ENCODE measurements at regions not wholly inside any gene's neighbourhood (a gene's known extent, or its start where the extent isn't known, plus 50 kb on each side); places are given as distances from the start of the nearest gene placed in this dataset.

DNA sequence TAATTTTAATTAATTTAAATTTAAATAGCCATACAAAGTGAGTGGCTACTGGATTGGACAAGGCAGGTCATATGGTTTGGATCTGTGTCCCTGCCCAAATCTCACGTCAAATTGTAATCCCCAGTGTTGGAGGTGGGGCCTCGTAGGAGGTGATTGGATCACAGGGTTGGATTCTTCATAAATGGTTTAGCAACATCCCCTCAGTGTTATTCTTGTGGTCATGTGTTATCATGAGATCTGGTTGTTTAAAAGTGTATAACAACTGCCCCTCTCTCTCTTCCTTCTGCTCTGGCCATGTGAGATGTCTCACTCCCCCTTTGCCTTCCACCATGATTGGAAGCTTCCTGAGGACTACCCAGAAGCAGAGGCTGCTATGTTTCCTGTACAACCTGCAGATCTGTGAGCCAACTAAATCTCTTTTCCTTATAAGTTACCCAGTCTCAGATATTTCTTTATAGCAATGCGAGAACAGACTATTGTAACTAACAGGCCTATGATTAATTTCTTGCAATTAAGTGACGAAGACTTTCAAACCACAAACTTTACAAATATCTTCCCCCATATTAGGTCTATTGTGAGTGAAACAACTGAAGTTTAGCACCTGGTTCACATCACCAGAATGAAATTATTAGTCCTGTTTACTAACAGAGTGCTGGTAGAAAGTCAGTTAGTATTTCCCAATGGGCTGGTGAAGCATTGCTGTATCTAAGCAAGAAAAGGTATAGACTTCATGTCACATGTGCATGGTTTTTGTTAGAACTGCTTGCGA lies 60.0 kb upstream of the TNFAIP3 start:
- H3K9ac ChIP-seq (ENCODE audit: low read depth in 1 of 2, low read length in 2 of 2) = no peak overlapping the region
- peaks cover 0 to 5% (median 0%) of the 10 kb centered on the region in 4 donors for H3K4me1 ChIP-seq (ENCODE audit: control insufficient read depth in 4 of 4, insufficient read depth in 4 of 4, low read length in 3 of 4)
- WGBS = 94% methylated on average over 5 of the region's 5 CpGs
- H3K9me3 ChIP-seq (ENCODE audit: control insufficient read depth in 4 of 4, low read length in 3 of 4) = no peaks in the 10 kb centered on the region
- no peaks in the 10 kb centered on the region for H3K27me3 ChIP-seq (ENCODE audit: control insufficient read depth in 4 of 4, insufficient read depth in 4 of 4, low read length in 3 of 4)
- DNase-seq (ENCODE audit: low spot score) = no peak
- H3K27ac ChIP-seq (ENCODE audit: low read depth in 1 of 2, low read length in 2 of 2) = no peak overlapping the region
- no peak for TF ChIP-seq EGR1 (IDR thresholded peaks at IDR 0.05; ENCODE audit: low read depth in 2 of 2)
- TF ChIP-seq FOXA2 (IDR thresholded peaks at IDR 0.05) = no peak
- no peak for TF ChIP-seq TAF1 (conservative IDR thresholded peaks at IDR 0.05)
- TF ChIP-seq GABPA (IDR thresholded peaks at IDR 0.05 in 1 of 2, conservative IDR thresholded peaks at IDR 0.05 in 1 of 2) = no peak
- TF ChIP-seq HNF4G (IDR thresholded peaks at IDR 0.05) = no peak
- TF ChIP-seq RAD21 (IDR thresholded peaks at IDR 0.05) = no peak
- TF ChIP-seq RXRA (IDR thresholded peaks at IDR 0.05) = no peak
- no peak for TF ChIP-seq NR2F2 (IDR thresholded peaks at IDR 0.05)
- TF ChIP-seq, protein P1, sequence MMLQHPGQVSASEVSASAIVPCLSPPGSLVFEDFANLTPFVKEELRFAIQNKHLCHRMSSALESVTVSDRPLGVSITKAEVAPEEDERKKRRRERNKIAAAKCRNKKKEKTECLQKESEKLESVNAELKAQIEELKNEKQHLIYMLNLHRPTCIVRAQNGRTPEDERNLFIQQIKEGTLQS (IDR thresholded peaks at IDR 0.05) = no peak
- no peak for TF ChIP-seq SP1 (IDR thresholded peaks at IDR 0.05)
- no peak for TF ChIP-seq JUND (IDR thresholded peaks at IDR 0.05)
- TF ChIP-seq FOXA1 (IDR thresholded peaks at IDR 0.05) = no peak
- TF ChIP-seq, protein P2, sequence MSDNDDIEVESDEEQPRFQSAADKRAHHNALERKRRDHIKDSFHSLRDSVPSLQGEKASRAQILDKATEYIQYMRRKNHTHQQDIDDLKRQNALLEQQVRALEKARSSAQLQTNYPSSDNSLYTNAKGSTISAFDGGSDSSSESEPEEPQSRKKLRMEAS (IDR thresholded peaks at IDR 0.05) = no peak
- TF ChIP-seq, protein P3, sequence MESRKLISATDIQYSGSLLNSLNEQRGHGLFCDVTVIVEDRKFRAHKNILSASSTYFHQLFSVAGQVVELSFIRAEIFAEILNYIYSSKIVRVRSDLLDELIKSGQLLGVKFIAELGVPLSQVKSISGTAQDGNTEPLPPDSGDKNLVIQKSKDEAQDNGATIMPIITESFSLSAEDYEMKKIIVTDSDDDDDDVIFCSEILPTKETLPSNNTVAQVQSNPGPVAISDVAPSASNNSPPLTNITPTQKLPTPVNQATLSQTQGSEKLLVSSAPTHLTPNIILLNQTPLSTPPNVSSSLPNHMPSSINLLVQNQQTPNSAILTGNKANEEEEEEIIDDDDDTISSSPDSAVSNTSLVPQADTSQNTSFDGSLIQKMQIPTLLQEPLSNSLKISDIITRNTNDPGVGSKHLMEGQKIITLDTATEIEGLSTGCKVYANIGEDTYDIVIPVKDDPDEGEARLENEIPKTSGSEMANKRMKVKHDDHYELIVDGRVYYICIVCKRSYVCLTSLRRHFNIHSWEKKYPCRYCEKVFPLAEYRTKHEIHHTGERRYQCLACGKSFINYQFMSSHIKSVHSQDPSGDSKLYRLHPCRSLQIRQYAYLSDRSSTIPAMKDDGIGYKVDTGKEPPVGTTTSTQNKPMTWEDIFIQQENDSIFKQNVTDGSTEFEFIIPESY (IDR thresholded peaks at IDR 0.05) = no peak
- TF ChIP-seq, protein P4, sequence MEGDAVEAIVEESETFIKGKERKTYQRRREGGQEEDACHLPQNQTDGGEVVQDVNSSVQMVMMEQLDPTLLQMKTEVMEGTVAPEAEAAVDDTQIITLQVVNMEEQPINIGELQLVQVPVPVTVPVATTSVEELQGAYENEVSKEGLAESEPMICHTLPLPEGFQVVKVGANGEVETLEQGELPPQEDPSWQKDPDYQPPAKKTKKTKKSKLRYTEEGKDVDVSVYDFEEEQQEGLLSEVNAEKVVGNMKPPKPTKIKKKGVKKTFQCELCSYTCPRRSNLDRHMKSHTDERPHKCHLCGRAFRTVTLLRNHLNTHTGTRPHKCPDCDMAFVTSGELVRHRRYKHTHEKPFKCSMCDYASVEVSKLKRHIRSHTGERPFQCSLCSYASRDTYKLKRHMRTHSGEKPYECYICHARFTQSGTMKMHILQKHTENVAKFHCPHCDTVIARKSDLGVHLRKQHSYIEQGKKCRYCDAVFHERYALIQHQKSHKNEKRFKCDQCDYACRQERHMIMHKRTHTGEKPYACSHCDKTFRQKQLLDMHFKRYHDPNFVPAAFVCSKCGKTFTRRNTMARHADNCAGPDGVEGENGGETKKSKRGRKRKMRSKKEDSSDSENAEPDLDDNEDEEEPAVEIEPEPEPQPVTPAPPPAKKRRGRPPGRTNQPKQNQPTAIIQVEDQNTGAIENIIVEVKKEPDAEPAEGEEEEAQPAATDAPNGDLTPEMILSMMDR (IDR thresholded peaks at IDR 0.05; ENCODE audit: low read depth, low read length, missing input control) = no peak
- no peak for TF ChIP-seq YY1 (IDR thresholded peaks at IDR 0.05)
- TF ChIP-seq HNF4A (conservative IDR thresholded peaks at IDR 0.05) = no peak
- TF ChIP-seq, protein P5, sequence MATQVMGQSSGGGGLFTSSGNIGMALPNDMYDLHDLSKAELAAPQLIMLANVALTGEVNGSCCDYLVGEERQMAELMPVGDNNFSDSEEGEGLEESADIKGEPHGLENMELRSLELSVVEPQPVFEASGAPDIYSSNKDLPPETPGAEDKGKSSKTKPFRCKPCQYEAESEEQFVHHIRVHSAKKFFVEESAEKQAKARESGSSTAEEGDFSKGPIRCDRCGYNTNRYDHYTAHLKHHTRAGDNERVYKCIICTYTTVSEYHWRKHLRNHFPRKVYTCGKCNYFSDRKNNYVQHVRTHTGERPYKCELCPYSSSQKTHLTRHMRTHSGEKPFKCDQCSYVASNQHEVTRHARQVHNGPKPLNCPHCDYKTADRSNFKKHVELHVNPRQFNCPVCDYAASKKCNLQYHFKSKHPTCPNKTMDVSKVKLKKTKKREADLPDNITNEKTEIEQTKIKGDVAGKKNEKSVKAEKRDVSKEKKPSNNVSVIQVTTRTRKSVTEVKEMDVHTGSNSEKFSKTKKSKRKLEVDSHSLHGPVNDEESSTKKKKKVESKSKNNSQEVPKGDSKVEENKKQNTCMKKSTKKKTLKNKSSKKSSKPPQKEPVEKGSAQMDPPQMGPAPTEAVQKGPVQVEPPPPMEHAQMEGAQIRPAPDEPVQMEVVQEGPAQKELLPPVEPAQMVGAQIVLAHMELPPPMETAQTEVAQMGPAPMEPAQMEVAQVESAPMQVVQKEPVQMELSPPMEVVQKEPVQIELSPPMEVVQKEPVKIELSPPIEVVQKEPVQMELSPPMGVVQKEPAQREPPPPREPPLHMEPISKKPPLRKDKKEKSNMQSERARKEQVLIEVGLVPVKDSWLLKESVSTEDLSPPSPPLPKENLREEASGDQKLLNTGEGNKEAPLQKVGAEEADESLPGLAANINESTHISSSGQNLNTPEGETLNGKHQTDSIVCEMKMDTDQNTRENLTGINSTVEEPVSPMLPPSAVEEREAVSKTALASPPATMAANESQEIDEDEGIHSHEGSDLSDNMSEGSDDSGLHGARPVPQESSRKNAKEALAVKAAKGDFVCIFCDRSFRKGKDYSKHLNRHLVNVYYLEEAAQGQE (IDR thresholded peaks at IDR 0.05) = no peak
- no peak overlapping the region for H3K4me3 ChIP-seq (ENCODE audit: low read depth in 1 of 3, low read length in 3 of 3)
- no peaks in the 10 kb centered on the region for H3K36me3 ChIP-seq (ENCODE audit: control insufficient read depth in 4 of 4, insufficient read depth in 3 of 4, low read depth in 1 of 4, low read length in 3 of 4)
